ENCODE measurements at regions not wholly inside any gene's neighbourhood (a gene's known extent, or its start where the extent isn't known, plus 50 kb on each side); places are given as distances from the start of the nearest gene placed in this dataset.

- TF ChIP-seq ZFX (IDR thresholded peaks at IDR 0.05): no peak
- no peak for TF ChIP-seq CTCF (conservative IDR thresholded peaks at IDR 0.05)
Observed at GRCh38 chr20:57071283-57071731, 195.1 kb downstream of the BMP7 start.

GRCh38 chr20:57071954-57072583, 194.4 kb downstream of the BMP7 start:
- no peak overlapping the region for H3K27ac ChIP-seq
- TF ChIP-seq ZFX (IDR thresholded peaks at IDR 0.05) (no peak), CTCF (conservative IDR thresholded peaks at IDR 0.05) (no peak)

More at GRCh38 chr20:57071283-57071731, 195.1 kb downstream of the BMP7 start:
- no peak overlapping the region for H3K27ac ChIP-seq

GRCh38 chr20:57073402-57073801, 193.0 kb downstream of the BMP7 start:
- no peak for TF ChIP-seq ZFX (IDR thresholded peaks at IDR 0.05)
- TF ChIP-seq CTCF (conservative IDR thresholded peaks at IDR 0.05): no peak
- no peak overlapping the region for H3K27ac ChIP-seq

GRCh38 chr20:57074386-57074785, 192.1 kb downstream of the BMP7 start:
- no peak overlapping the region for H3K27ac ChIP-seq
- no peak for TF ChIP-seq CTCF (conservative IDR thresholded peaks at IDR 0.05)
- no peak for TF ChIP-seq ZFX (IDR thresholded peaks at IDR 0.05)

- no peak overlapping the region for H3K27ac ChIP-seq
- TF ChIP-seq CTCF (conservative IDR thresholded peaks at IDR 0.05) (no peak; the same call in 1 of the 2 replicates), ZFX (IDR thresholded peaks at IDR 0.05) (no peak)
Observed at GRCh38 chr20:57075181-57075580, 191.3 kb downstream of the BMP7 start.

GRCh38 chr20:57075603-57076002, 190.8 kb downstream of the BMP7 start:
- TF ChIP-seq CTCF (conservative IDR thresholded peaks at IDR 0.05) (no peak), ZFX (IDR thresholded peaks at IDR 0.05) (no peak)
- no peak overlapping the region for H3K27ac ChIP-seq

GRCh38 chr20:57076152-57076652, 190.2 kb downstream of the BMP7 start:
- TF ChIP-seq ZFX (IDR thresholded peaks at IDR 0.05) (no peak), CTCF (conservative IDR thresholded peaks at IDR 0.05) (no peak)
- no peak overlapping the region for H3K27ac ChIP-seq
